Panc1 (cell line): ENCODE measurements at regions not wholly inside any gene's neighbourhood (a gene's known extent, or its start where the extent isn't known, plus 50 kb on each side); places are given as distances from the start of the nearest gene placed in this dataset.

Experiments
- POLR2AphosphoS5 ChIP-seq: IDR thresholded peaks from 2 replicates; pipeline ENCODE4 v1.6.1; 2012; ENCODE audit warnings: mild to moderate bottlenecking, low read depth, low read length, moderate library complexity
- REST ChIP-seq, 2 experiments: IDR thresholded peaks; 2 replicates each; pipeline ENCODE4 v1.6.1; 2011 to 2012; ENCODE audit warnings: low read depth in 2 of 2, control low read depth in 1 of 2, low read length in 1 of 2, mild to moderate bottlenecking in 1 of 2, moderate library complexity in 1 of 2; ENCODE audit not compliant: insufficient read depth in 1 of 2
- SIN3A ChIP-seq: IDR thresholded peaks from 2 replicates; pipeline ENCODE4 v1.6.1; 2012; ENCODE audit warnings: low read depth, mild to moderate bottlenecking, low read length, moderate library complexity, borderline replicate concordance; ENCODE audit not compliant: insufficient read depth
- TCF7L2 ChIP-seq: IDR thresholded peaks from 2 replicates; pipeline ENCODE4 v1.6.1; 2011; ENCODE audit warnings: mild to moderate bottlenecking, low read depth, low read length, inconsistent platforms
- TF ChIP-seq, protein P1 (sequence below): fragments of 450-650 bp; IDR thresholded peaks from 2 replicates; pipeline ENCODE4 v1.5.1; 2017; ENCODE audit warnings: mild to moderate bottlenecking

DNA sequence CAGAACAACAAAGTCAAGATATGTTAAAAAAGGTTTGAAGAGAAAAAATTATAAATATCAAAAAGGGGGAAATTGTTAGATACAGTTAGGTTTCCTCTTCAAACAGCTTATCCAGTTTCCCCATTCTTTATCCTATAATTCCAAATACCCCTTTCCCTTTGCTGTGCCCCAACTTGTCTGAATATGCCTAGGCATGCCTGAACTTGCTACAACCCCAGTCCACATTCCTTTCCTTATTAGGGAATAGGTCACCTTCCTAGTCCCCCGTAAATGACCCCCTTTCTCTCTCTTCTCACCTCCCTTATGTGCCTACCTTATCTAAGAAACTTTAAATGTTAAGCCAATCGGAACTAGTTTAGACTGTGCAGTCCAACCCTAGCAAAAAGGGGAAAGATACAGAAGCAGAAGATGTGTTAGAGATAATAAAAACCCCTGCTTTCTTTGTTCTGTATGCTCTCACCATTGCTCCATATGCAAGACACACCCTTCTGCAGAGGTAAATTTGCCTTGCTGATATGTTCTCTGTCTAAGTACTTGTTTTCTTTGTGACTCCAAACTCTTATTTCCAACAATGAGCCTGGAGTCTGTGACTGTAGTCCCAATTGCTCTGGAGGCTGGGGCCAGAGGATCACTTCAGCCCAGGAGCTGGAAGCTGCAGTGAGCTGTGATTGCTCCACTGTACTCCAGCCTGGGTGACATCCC, 810.1 kb downstream of the PLA2G4A start:
- TF ChIP-seq, protein P1, sequence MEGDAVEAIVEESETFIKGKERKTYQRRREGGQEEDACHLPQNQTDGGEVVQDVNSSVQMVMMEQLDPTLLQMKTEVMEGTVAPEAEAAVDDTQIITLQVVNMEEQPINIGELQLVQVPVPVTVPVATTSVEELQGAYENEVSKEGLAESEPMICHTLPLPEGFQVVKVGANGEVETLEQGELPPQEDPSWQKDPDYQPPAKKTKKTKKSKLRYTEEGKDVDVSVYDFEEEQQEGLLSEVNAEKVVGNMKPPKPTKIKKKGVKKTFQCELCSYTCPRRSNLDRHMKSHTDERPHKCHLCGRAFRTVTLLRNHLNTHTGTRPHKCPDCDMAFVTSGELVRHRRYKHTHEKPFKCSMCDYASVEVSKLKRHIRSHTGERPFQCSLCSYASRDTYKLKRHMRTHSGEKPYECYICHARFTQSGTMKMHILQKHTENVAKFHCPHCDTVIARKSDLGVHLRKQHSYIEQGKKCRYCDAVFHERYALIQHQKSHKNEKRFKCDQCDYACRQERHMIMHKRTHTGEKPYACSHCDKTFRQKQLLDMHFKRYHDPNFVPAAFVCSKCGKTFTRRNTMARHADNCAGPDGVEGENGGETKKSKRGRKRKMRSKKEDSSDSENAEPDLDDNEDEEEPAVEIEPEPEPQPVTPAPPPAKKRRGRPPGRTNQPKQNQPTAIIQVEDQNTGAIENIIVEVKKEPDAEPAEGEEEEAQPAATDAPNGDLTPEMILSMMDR = no peak
- TF ChIP-seq POLR2AphosphoS5 (no peak), SIN3A (no peak), TCF7L2 (no peak), REST (IDR thresholded peaks at IDR 0.05; ENCODE audit: insufficient read depth in 1 of 2, low read depth in 2 of 2, low read length in 1 of 2) (no peak)
